HepG2 (cell line): ENCODE measurements at regions not wholly inside any gene's neighbourhood (a gene's known extent, or its start where the extent isn't known, plus 50 kb on each side); places are given as distances from the start of the nearest gene placed in this dataset.

Source experiments
- ATAC-seq: fragments of 200-7000 bp; cut with Tn5 transposase; 3 replicates; pipeline ENCODE4 v1.9.1; 2020; ENCODE audit warnings: mild to moderate bottlenecking, moderate library complexity
- BruUV-seq: library from RNA; stranded (reverse); fragments of 400-500 nt; replicated peaks from 2 replicates; lab custom pipeline; 2021; lab: Mats Ljungman, UMichigan
- CTCF ChIA-PET: fragments of 300-600 bp; formaldehyde crosslinking; extraction: SDS; loops from one replicate; lab custom pipeline; 2021; ENCODE audit warnings: low total read pairs, inconsistent platforms, low intra/inter-chr PET ratio; lab: Yijun Ruan, JAX
- POLR2A ChIA-PET: fragments of 350-600 bp; sonication (Branson Sonifier 250); formaldehyde crosslinking; loops from one replicate; lab custom pipeline; 2020; ENCODE audit warnings: antibody characterized with exemption, inconsistent platforms; lab: Yijun Ruan, JAX
- DNase-seq: peaks from one replicate; pipeline ENCODE4 v3.0.0-alpha.2; 2015; ENCODE audit warnings: low spot score
- FAIRE-seq: peaks from 3 replicates; lab custom pipeline; 2011; peaks lifted over from hg19 to GRCh38; lab: Jason Lieb, UNC
- H2AFZ ChIP-seq: one replicate; pipeline ENCODE4 v1.6.1; 2011; ENCODE audit warnings: low read length, inconsistent platforms
- H3K27ac ChIP-seq: fragments of 300-600 bp; 3 replicates; pipeline ENCODE4 v1.8.0; 2011; ENCODE audit warnings: mixed run types, mild to moderate bottlenecking, mixed read lengths, low read length, inconsistent platforms; ENCODE audit not compliant: insufficient read depth; ENCODE audit errors: extremely low read length
- H3K27me3 ChIP-seq, 2 experiments: fragments of 200-600 bp in 1 of 2; 2 replicates in 1 of 2; 3 replicates in 1 of 2; pipeline versions ENCODE4 v1.6.0 to v1.8.0; 2011; ENCODE audit warnings: low read length in 2 of 2, mild to moderate bottlenecking in 2 of 2, moderate library complexity in 2 of 2, inconsistent platforms in 1 of 2; ENCODE audit not compliant: insufficient read depth in 2 of 2, control insufficient read depth in 1 of 2
- H3K36me3 ChIP-seq, 2 experiments: fragments of 200-600 bp in 1 of 2; replicated peaks in 1 of 2; 2 replicates in 1 of 2; 3 replicates in 1 of 2; pipeline versions ENCODE4 v1.5.1 to v1.8.0; 2011; ENCODE audit warnings: low read length in 2 of 2, inconsistent platforms in 1 of 2; ENCODE audit not compliant: insufficient read depth in 2 of 2, control insufficient read depth in 1 of 2
- H3K4me1 ChIP-seq: 2 replicates; pipeline ENCODE4 v1.5.1; 2012; ENCODE audit warnings: low read length, inconsistent platforms; ENCODE audit not compliant: insufficient read depth
- H3K4me2 ChIP-seq: 2 replicates; pipeline ENCODE4 v1.6.0; 2011; ENCODE audit warnings: low read depth, low read length, inconsistent platforms
- H3K4me3 ChIP-seq, 3 experiments: fragments of 200-600 bp in 1 of 3; sonication (generic), shearing (Covaris generic) in 1 of 3; replicated peaks in 1 of 3; 2 replicates each; pipeline ENCODE4 v1.5.1; 2011 to 2016; ENCODE audit warnings: low read length in 3 of 3, inconsistent platforms in 2 of 3, low read depth in 2 of 3, mild to moderate bottlenecking in 2 of 3, control low read depth in 1 of 3, mixed read lengths in 1 of 3; ENCODE audit not compliant: insufficient read depth in 1 of 3
- H3K79me2 ChIP-seq: one replicate; pipeline ENCODE4 v1.6.1; 2011; ENCODE audit warnings: low read length, inconsistent platforms; ENCODE audit not compliant: insufficient read depth
- H3K9ac ChIP-seq: 2 replicates; pipeline ENCODE4 v1.6.0; 2011; ENCODE audit warnings: mild to moderate bottlenecking, low read depth, low read length, inconsistent platforms; ENCODE audit not compliant: insufficient read depth
- H3K9me3 ChIP-seq: 2 replicates; pipeline ENCODE4 v1.5.1; 2012; ENCODE audit warnings: mild to moderate bottlenecking, low read length
- H4K20me1 ChIP-seq: 2 replicates; pipeline ENCODE4 v1.6.0; 2011; ENCODE audit warnings: inconsistent platforms, mild to moderate bottlenecking, low read length, moderate library complexity; ENCODE audit not compliant: insufficient read depth
- CEBPB ChIP-seq: IDR thresholded peaks from 2 replicates; pipeline ENCODE4 v1.6.1; 2011; ENCODE audit warnings: low read depth, low read length, improper control_type of control experiment, borderline replicate concordance
- GABPA ChIP-seq, 2 experiments: IDR thresholded peaks; 2 replicates each; pipeline ENCODE4 v1.6.1; 2011 to 2016; ENCODE audit warnings: low read depth in 2 of 2, low read length in 1 of 2, missing biosample characterization in 1 of 2, missing genetic modification characterization in 1 of 2
- ISL2 ChIP-seq: sonication (generic); formaldehyde crosslinking; IDR thresholded peaks from 2 replicates; pipeline ENCODE4 v1.5.0; 2020; ENCODE audit warnings: missing genetic modification reagents
- MIER2 ChIP-seq: IDR thresholded peaks from 2 replicates; pipeline ENCODE4 v1.6.1; 2016; ENCODE audit warnings: missing biosample characterization, missing genetic modification reagents
- PHF21A ChIP-seq: sonication (generic); formaldehyde crosslinking; IDR thresholded peaks from 2 replicates; pipeline ENCODE4 v1.5.0; 2020; ENCODE audit warnings: mild to moderate bottlenecking, missing genetic modification reagents
- RAD21 ChIP-seq: fragments of 450-650 bp; formaldehyde crosslinking; IDR thresholded peaks from 2 replicates; pipeline ENCODE4 v1.5.0; 2020; ENCODE audit warnings: mild to moderate bottlenecking
- SMC3 ChIP-seq: IDR thresholded peaks from 2 replicates; pipeline ENCODE4 v1.6.1; 2011; ENCODE audit warnings: low read length, improper control_type of control experiment
- STAG1 ChIP-seq: sonication (generic); formaldehyde crosslinking; IDR thresholded peaks from 2 replicates; pipeline ENCODE4 v1.4.0; 2020; ENCODE audit warnings: missing genetic modification reagents
- XRCC5 ChIP-seq: fragments of 200-400 bp; formaldehyde crosslinking; optimal IDR thresholded peaks from 2 replicates; pipeline ENCODE3; 2017; ENCODE audit warnings: mild to moderate bottlenecking, low read length
- ZNF496 ChIP-seq: sonication (generic); formaldehyde crosslinking; IDR thresholded peaks from 2 replicates; pipeline ENCODE4 v1.8.1; 2023; ENCODE audit warnings: mild to moderate bottlenecking, moderate library complexity, missing genetic modification reagents; ENCODE audit not compliant: insufficient replicate concordance
- WGBS: methylation state at CpG from one replicate; pipeline ENCODE4 v1.1.6; 2017; ENCODE audit warnings: low lambda C conversion rate; 5-methylcytosine and 5-hydroxymethylcytosine counted together
- in situ Hi-C: cut with HindIII; loops from 2 replicates; pipeline ENCODE4 v1.10.0; 2017; ENCODE audit warnings: low pct_unique_long_range_greater_than_20kb; ENCODE audit not compliant: extremely low pct_ligation_motif_present
- intact Hi-C: fragments of 100-400 bp; cut with micrococcal nuclease; formaldehyde crosslinking; loops from one replicate; pipeline ENCODE4 v1.10.0; 2022; ENCODE audit not compliant: unreplicated experiment
- TF ChIP-seq, protein P1 (sequence below): sonication (generic); formaldehyde crosslinking; IDR thresholded peaks from 2 replicates; pipeline ENCODE4 v1.4.0; 2020; ENCODE audit warnings: missing genetic modification reagents, borderline replicate concordance
- TF ChIP-seq, protein P2 (sequence below): sonication (generic); formaldehyde crosslinking; IDR thresholded peaks from 2 replicates; pipeline ENCODE4 v1.5.0; 2020; ENCODE audit warnings: mild to moderate bottlenecking, missing genetic modification reagents, moderate library complexity

DNA sequence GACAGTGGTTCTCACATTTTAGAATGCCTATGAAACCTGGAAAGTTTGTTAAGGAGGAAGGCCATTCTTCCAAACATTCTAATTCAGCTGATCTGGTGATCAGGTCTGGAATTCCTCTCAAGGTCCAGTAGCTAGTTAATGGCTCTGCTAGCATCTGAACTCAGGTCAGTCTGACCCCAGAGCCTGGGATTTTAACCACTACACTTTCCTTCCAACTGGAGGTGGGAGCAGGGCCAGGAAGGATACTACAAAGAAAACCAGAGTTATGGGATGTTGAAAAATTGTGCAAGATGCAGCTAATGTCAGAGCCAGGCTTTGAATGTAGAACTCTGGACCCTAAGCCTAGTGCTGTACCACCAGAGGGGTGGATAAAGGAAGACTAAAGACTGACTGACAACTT, 73.6 kb upstream of the NID2 start:
- in situ Hi-C loops, result no loop called here

DNA sequence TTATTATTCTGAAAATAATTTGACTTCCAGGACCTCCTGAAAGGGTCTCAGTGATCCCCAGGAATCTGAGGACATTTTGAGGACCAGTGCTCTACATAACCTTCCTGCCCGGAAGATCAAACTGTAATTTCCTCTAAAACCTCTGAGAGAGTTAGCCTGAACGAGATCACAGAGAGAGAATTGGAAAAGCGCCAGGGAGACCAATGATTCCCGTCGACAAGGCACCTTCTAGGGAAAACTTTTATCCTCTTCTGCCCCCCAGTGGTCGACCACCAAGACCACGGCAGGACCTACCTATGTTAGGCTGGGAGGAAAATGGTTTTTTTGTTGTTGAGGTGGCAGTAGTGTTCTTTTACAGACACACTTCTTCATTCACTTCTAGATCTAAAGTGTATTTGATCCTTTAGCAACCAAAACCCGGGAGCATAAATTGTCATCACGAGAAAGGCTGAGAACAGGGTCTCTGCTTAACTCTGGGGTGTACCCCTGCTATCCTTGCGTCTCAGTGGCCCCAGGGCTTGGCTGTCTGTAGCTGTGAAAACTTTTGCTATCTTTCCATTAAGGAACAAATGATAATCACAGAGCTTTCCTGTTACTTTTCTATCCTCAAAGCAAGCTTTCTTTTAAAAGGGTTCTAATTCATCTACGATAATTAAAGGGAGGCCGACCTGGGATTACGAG, 62.9 kb upstream of the NID2 start:
- FAIRE-seq (peak; percentile 56), ATAC-seq (peak; percentile 94), DNase-seq (peak; percentile 80)
- BruUV-seq, result no TSS peak
- Histone ChIP-seq H3K79me2 (no peaks in the 10 kb centered on the region), H4K20me1 (no peaks in the 10 kb centered on the region), H3K9ac (no peak overlapping the region), H3K27ac (no peak overlapping the region), H3K4me3 (no peak overlapping the region), H3K9me3 (0 out of 2 replicates have a peak, but pooled peaks cover 4% of the 10 kb centered on the region), H3K4me1 (no peaks in the 10 kb centered on the region), H3K27me3 (0 out of 5 replicates have a peak, but pooled peaks cover 0 to 2% of the 10 kb centered on the region in 2 experiments), H3K36me3 (no peaks in the 10 kb centered on the region), H3K4me2 (no peak overlapping the region), H2AFZ (no peak overlapping the region)
- 19% methylated on average over 12 of the region's 13 CpGs for WGBS
- intact Hi-C loops (loop anchor here (1.0 to 2.0 kb wide), 2 partner anchors 88 to 351 kb away; no protein-coding TSS in a partner anchor), in situ Hi-C loops (loop anchor here (5.0 kb wide), 1 partner anchor 89 kb away; no protein-coding TSS in a partner anchor)
- ChIA-PET CTCF (interaction anchor here (1.4 to 1.8 kb wide), 2 partner anchors 88 to 152 kb away, joined by 3 to 23 read pairs; no protein-coding TSS in a partner anchor), POLR2A (no interaction called here)
- TF ChIP-seq SMC3 (peak; percentile 79), ISL2 (CRISPR knock-in tag) (no peak), RAD21 (CRISPR knock-in tag) (peak; percentile 74), GABPA (IDR thresholded peaks at IDR 0.05; ENCODE audit: low read depth, low read length) (no peak), GABPA (CRISPR knock-in tag; IDR thresholded peaks at IDR 0.05; ENCODE audit: low read depth) (0 out of 2 replicates have a peak, but pooled peaks have one; percentile 27), STAG1 (CRISPR knock-in tag) (peak; percentile 83), PHF21A (CRISPR knock-in tag) (0 out of 2 replicates have a peak, but pooled peaks have one; percentile 21), ZNF496 (CRISPR knock-in tag) (no peak), XRCC5 (peak; percentile 30)
- TF ChIP-seq, protein P1, sequence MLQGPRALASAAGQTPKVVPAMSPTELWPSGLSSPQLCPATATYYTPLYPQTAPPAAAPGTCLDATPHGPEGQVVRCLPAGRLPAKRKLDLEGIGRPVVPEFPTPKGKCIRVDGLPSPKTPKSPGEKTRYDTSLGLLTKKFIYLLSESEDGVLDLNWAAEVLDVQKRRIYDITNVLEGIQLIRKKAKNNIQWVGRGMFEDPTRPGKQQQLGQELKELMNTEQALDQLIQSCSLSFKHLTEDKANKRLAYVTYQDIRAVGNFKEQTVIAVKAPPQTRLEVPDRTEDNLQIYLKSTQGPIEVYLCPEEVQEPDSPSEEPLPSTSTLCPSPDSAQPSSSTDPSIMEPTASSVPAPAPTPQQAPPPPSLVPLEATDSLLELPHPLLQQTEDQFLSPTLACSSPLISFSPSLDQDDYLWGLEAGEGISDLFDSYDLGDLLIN (CRISPR knock-in tag), result no peak
- TF ChIP-seq, protein P2, sequence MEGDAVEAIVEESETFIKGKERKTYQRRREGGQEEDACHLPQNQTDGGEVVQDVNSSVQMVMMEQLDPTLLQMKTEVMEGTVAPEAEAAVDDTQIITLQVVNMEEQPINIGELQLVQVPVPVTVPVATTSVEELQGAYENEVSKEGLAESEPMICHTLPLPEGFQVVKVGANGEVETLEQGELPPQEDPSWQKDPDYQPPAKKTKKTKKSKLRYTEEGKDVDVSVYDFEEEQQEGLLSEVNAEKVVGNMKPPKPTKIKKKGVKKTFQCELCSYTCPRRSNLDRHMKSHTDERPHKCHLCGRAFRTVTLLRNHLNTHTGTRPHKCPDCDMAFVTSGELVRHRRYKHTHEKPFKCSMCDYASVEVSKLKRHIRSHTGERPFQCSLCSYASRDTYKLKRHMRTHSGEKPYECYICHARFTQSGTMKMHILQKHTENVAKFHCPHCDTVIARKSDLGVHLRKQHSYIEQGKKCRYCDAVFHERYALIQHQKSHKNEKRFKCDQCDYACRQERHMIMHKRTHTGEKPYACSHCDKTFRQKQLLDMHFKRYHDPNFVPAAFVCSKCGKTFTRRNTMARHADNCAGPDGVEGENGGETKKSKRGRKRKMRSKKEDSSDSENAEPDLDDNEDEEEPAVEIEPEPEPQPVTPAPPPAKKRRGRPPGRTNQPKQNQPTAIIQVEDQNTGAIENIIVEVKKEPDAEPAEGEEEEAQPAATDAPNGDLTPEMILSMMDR (CRISPR knock-in tag), result peak; percentile 86

More for the DNA sequence above, 73.6 kb upstream of the NID2 start:
- CTCF ChIA-PET, result no interaction called here
- Histone ChIP-seq H3K4me1 (no peaks in the 10 kb centered on the region), H3K27me3 (no peaks in the 10 kb centered on the region; a peak in 1 of 5 replicates), H3K4me2 (no peak overlapping the region), H2AFZ (no peak overlapping the region), H3K27ac (no peak overlapping the region), H4K20me1 (no peaks in the 10 kb centered on the region), H3K9me3 (no peaks in the 10 kb centered on the region), H3K36me3 (no peaks in the 10 kb centered on the region), H3K4me3 (no peak overlapping the region), H3K9ac (no peak overlapping the region), H3K79me2 (no peaks in the 10 kb centered on the region)
- ATAC-seq (no peak; the same call in 2 of the 3 replicates), DNase-seq (no peak), FAIRE-seq (no peak)
- intact Hi-C loops, result no loop called here
- POLR2A ChIA-PET, result no interaction called here
- no TSS peak for BruUV-seq
- TF ChIP-seq MIER2 (CRISPR knock-in tag) (no peak), CEBPB (peak; percentile 4; the same call in 1 of the 2 replicates)
